ENCODE measurements at regions not wholly inside any gene's neighbourhood (a gene's known extent, or its start where the extent isn't known, plus 50 kb on each side); places are given as distances from the start of the nearest gene placed in this dataset.

DNA sequence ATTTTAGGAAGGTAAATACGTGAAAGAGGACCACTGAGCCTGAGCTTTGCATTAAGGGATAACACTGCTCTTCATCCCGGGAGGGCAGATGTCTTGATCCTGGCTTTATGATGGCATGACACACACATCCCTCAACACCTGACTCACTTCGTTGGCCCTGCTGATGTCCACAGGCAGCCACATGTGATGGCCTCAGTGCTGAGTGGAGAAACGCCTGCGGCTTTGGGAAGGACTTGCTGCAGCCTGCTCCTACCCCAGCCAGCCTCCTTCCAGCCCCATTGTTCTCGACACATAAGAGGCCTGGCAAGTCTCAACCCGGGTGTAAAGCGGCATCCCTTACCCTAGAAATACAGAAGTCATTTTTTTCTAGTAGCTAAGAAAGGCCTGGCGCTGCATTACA, 169.0 kb downstream of the SYK start:
- DNase-seq (ENCODE audit: low spot score) (no peak), ATAC-seq (no peak)
- Mint-ChIP-seq H3K4me1 (peaks cover 26% of the 10 kb centered on the region), H3K27me3 (ENCODE audit: insufficient read depth, low read depth, poor library complexity) (peaks cover 6% of the 10 kb centered on the region), H3K27ac (no peak overlapping the region; the same call in 1 of the 2 replicates), H3K4me3 (no peak overlapping the region), H3K9me3 (no peaks in the 10 kb centered on the region; the same call in 2 of the 3 replicates), H3K36me3 (ENCODE audit: low read depth) (no peaks in the 10 kb centered on the region; the same call in 2 of the 3 replicates)
- H3K27me3 ChIP-seq (ENCODE audit: insufficient read depth) = no peaks in the 10 kb centered on the region
- H3K4me2 ChIP-seq = no peak overlapping the region
- H3K4me3 ChIP-seq = no peak overlapping the region
- H3K9me2 ChIP-seq (ENCODE audit: insufficient read depth) = 0 out of 2 replicates have a peak, but pooled peaks cover 6% of the 10 kb centered on the region
- peaks cover 22% of the 10 kb centered on the region for H3K4me1 ChIP-seq (ENCODE audit: insufficient read depth)
- no peak overlapping the region for H2AFZ ChIP-seq
- TF ChIP-seq JUNB (IDR thresholded peaks at IDR 0.05; ENCODE audit: unreplicated experiment) = no peak
- TF ChIP-seq, protein P1, sequence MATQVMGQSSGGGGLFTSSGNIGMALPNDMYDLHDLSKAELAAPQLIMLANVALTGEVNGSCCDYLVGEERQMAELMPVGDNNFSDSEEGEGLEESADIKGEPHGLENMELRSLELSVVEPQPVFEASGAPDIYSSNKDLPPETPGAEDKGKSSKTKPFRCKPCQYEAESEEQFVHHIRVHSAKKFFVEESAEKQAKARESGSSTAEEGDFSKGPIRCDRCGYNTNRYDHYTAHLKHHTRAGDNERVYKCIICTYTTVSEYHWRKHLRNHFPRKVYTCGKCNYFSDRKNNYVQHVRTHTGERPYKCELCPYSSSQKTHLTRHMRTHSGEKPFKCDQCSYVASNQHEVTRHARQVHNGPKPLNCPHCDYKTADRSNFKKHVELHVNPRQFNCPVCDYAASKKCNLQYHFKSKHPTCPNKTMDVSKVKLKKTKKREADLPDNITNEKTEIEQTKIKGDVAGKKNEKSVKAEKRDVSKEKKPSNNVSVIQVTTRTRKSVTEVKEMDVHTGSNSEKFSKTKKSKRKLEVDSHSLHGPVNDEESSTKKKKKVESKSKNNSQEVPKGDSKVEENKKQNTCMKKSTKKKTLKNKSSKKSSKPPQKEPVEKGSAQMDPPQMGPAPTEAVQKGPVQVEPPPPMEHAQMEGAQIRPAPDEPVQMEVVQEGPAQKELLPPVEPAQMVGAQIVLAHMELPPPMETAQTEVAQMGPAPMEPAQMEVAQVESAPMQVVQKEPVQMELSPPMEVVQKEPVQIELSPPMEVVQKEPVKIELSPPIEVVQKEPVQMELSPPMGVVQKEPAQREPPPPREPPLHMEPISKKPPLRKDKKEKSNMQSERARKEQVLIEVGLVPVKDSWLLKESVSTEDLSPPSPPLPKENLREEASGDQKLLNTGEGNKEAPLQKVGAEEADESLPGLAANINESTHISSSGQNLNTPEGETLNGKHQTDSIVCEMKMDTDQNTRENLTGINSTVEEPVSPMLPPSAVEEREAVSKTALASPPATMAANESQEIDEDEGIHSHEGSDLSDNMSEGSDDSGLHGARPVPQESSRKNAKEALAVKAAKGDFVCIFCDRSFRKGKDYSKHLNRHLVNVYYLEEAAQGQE (IDR thresholded peaks at IDR 0.05; ENCODE audit: unreplicated experiment) = no peak
- TF ChIP-seq, protein P2, sequence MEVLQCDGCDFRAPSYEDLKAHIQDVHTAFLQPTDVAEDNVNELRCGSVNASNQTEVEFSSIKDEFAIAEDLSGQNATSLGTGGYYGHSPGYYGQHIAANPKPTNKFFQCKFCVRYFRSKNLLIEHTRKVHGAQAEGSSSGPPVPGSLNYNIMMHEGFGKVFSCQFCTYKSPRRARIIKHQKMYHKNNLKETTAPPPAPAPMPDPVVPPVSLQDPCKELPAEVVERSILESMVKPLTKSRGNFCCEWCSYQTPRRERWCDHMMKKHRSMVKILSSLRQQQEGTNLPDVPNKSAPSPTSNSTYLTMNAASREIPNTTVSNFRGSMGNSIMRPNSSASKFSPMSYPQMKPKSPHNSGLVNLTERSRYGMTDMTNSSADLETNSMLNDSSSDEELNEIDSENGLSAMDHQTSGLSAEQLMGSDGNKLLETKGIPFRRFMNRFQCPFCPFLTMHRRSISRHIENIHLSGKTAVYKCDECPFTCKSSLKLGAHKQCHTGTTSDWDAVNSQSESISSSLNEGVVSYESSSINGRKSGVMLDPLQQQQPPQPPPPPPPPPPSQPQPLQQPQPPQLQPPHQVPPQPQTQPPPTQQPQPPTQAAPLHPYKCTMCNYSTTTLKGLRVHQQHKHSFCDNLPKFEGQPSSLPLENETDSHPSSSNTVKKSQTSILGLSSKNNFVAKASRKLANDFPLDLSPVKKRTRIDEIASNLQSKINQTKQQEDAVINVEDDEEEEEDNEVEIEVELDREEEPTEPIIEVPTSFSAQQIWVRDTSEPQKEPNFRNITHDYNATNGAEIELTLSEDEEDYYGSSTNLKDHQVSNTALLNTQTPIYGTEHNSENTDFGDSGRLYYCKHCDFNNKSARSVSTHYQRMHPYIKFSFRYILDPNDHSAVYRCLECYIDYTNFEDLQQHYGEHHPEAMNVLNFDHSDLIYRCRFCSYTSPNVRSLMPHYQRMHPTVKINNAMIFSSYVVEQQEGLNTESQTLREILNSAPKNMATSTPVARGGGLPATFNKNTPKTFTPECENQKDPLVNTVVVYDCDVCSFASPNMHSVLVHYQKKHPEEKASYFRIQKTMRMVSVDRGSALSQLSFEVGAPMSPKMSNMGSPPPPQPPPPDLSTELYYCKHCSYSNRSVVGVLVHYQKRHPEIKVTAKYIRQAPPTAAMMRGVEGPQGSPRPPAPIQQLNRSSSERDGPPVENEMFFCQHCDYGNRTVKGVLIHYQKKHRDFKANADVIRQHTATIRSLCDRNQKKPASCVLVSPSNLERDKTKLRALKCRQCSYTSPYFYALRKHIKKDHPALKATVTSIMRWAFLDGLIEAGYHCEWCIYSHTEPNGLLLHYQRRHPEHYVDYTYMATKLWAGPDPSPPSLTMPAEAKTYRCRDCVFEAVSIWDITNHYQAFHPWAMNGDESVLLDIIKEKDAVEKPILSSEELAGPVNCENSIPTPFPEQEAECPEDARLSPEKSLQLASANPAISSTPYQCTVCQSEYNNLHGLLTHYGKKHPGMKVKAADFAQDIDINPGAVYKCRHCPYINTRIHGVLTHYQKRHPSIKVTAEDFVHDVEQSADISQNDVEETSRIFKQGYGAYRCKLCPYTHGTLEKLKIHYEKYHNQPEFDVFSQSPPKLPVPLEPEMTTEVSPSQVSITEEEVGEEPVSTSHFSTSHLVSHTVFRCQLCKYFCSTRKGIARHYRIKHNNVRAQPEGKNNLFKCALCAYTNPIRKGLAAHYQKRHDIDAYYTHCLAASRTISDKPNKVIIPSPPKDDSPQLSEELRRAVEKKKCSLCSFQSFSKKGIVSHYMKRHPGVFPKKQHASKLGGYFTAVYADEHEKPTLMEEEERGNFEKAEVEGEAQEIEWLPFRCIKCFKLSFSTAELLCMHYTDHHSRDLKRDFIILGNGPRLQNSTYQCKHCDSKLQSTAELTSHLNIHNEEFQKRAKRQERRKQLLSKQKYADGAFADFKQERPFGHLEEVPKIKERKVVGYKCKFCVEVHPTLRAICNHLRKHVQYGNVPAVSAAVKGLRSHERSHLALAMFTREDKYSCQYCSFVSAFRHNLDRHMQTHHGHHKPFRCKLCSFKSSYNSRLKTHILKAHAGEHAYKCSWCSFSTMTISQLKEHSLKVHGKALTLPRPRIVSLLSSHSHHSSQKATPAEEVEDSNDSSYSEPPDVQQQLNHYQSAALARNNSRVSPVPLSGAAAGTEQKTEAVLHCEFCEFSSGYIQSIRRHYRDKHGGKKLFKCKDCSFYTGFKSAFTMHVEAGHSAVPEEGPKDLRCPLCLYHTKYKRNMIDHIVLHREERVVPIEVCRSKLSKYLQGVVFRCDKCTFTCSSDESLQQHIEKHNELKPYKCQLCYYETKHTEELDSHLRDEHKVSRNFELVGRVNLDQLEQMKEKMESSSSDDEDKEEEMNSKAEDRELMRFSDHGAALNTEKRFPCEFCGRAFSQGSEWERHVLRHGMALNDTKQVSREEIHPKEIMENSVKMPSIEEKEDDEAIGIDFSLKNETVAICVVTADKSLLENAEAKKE (CRISPR knock-in tag; IDR thresholded peaks at IDR 0.05) = no peak
- TF ChIP-seq EZH2 (IDR thresholded peaks at IDR 0.05; ENCODE audit: low read depth, unreplicated experiment) = no peak
- no peak for TF ChIP-seq ZNF114 (CRISPR knock-in tag; IDR thresholded peaks at IDR 0.05)
- TF ChIP-seq ZNF331 (CRISPR knock-in tag; IDR thresholded peaks at IDR 0.05; ENCODE audit: low read depth) = no peak
- TF ChIP-seq NANOG (IDR thresholded peaks at IDR 0.05; ENCODE audit: borderline replicate concordance) = no peak
- no peaks in the 10 kb centered on the region for H3F3A ChIP-seq (replicated peaks; ENCODE audit: low read depth)
- no peaks in the 10 kb centered on the region for H4K20me1 ChIP-seq (replicated peaks; ENCODE audit: insufficient read depth)
- no peaks in the 10 kb centered on the region for H3K36me3 ChIP-seq (ENCODE audit: insufficient read depth)
- no peak overlapping the region for H3K27ac ChIP-seq (ENCODE audit: low read depth)
- H3K79me2 ChIP-seq (replicated peaks; ENCODE audit: insufficient read depth) = no peaks in the 10 kb centered on the region
